PC-3 (cell line): ENCODE measurements at regions not wholly inside any gene's neighbourhood (a gene's known extent, or its start where the extent isn't known, plus 50 kb on each side); places are given as distances from the start of the nearest gene placed in this dataset.

ENCODE experiments used
- ATAC-seq: fragments of 200-7000 bp; cut with Tn5 transposase; 2 replicates; pipeline ENCODE4 v1.9.1; 2020; ENCODE audit warnings: mild to moderate bottlenecking, moderate library complexity
- BruUV-seq: library from RNA; stranded (reverse); fragments of 400-500 nt; replicated peaks from 2 replicates; lab custom pipeline; 2021; lab: Mats Ljungman, UMichigan
- CTCF ChIA-PET: fragments of 300-600 bp; sonication (Branson Sonifier 250); formaldehyde crosslinking; loops from one replicate; lab custom pipeline; 2022; ENCODE audit warnings: antibody characterized with exemption; lab: Charles Lee
- POLR2A ChIA-PET: fragments of 300-600 bp; sonication (Branson Sonifier 250); formaldehyde crosslinking; loops from one replicate; lab custom pipeline; 2022; ENCODE audit warnings: antibody characterized with exemption; ENCODE audit not compliant: unreplicated experiment; lab: Charles Lee
- DNase-seq: peaks from one replicate; pipeline ENCODE4 v3.0.0-alpha.2; 2015
- H2AFZ ChIP-seq: fragments of 300-600 bp; sonication (generic); 2 replicates; pipeline ENCODE4 v1.6.0; 2016; ENCODE audit warnings: antibody characterized with exemption, low read length
- H3F3A ChIP-seq: fragments of 300-600 bp; sonication (generic); one replicate; pipeline ENCODE4 v1.6.0; 2017; ENCODE audit warnings: antibody characterized with exemption, low read length, control low read depth, mild to moderate bottlenecking; ENCODE audit not compliant: unreplicated experiment
- H3K27ac ChIP-seq: fragments of 300-600 bp; sonication (generic); 2 replicates; pipeline ENCODE4 v1.5.1; 2016; ENCODE audit warnings: mild to moderate bottlenecking, low read length
- H3K27me3 ChIP-seq: fragments of 300-600 bp; sonication (generic); 2 replicates; pipeline ENCODE4 v1.6.1; 2016; ENCODE audit warnings: low read length, mixed read lengths
- H3K36me3 ChIP-seq: fragments of 300-600 bp; sonication (generic); 2 replicates; pipeline ENCODE4 v1.6.1; 2016; ENCODE audit warnings: low read depth, mixed run types, low read length, mixed read lengths
- H3K4me1 ChIP-seq: fragments of 300-600 bp; sonication (generic); 2 replicates; pipeline ENCODE4 v1.5.1; 2016; ENCODE audit warnings: low read length; ENCODE audit not compliant: insufficient read depth
- H3K4me2 ChIP-seq: fragments of 300-600 bp; sonication (generic); 2 replicates; pipeline ENCODE4 v1.6.0; 2016; ENCODE audit warnings: low read length
- H3K4me3 ChIP-seq: fragments of 300-600 bp; sonication (generic); 2 replicates; pipeline ENCODE4 v1.5.1; 2016; ENCODE audit warnings: mild to moderate bottlenecking, low read length, mixed read lengths
- H3K79me2 ChIP-seq: fragments of 300-600 bp; sonication (generic); 2 replicates; pipeline ENCODE4 v1.6.1; 2017; ENCODE audit warnings: low read length, mixed read lengths
- H3K9ac ChIP-seq: fragments of 300-600 bp; sonication (generic); 2 replicates; pipeline ENCODE4 v1.6.0; 2016; ENCODE audit warnings: mild to moderate bottlenecking, low read length
- H3K9me2 ChIP-seq: fragments of 300-600 bp; sonication (generic); replicated peaks from 2 replicates; pipeline ENCODE4 v1.6.1; 2016; ENCODE audit warnings: mixed run types, low read length, mixed read lengths
- H3K9me3 ChIP-seq: fragments of 300-600 bp; sonication (generic); 2 replicates; pipeline ENCODE4 v1.6.1; 2016; ENCODE audit warnings: low read length, mixed read lengths
- H4K20me1 ChIP-seq: fragments of 300-600 bp; sonication (generic); 2 replicates; pipeline ENCODE4 v1.6.1; 2016; ENCODE audit warnings: low read length, mixed read lengths
- EZH2 ChIP-seq: fragments of 300-600 bp; sonication (generic); IDR thresholded peaks from one replicate; pipeline ENCODE4 v1.6.1; 2017; ENCODE audit warnings: antibody characterized with exemption, mild to moderate bottlenecking, low read length; ENCODE audit not compliant: unreplicated experiment
- EZH2phosphoT487 ChIP-seq: fragments of 300-600 bp; sonication (generic); IDR thresholded peaks from 2 replicates; pipeline ENCODE4 v1.6.1; 2018; ENCODE audit warnings: mild to moderate bottlenecking, antibody characterized with exemption, low read length, borderline replicate concordance
- intact Hi-C: fragments of 100-400 bp; cut with micrococcal nuclease; formaldehyde crosslinking; loops from 2 replicates; pipeline ENCODE4 v1.9.0; 2023
- TF ChIP-seq, protein P1 (sequence below): fragments of 300-600 bp; sonication (generic); conservative IDR thresholded peaks from 2 replicates; pipeline ENCODE4 v1.5.1; 2017; ENCODE audit warnings: antibody characterized with exemption, low read depth, mild to moderate bottlenecking, low read length

DNA sequence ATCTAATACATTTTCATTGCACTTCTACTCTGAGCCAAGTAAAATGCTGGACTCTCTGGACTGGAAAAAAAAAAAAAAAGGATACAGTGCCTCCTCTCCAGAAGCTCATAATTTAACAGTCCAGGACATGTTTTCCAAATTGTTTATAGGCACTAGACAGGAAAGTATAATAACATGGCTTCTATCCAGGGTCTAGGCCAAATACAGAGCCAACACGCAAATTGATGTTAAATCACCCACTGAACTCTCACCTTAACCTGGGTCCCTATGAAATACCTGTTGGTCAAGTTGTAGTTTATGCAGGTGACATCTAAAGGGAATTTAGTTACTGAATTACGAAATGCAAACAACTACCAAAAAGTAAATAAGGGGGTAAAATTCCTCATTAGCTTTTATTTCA, 428.7 kb upstream of the LUZP2 start:
- Histone ChIP-seq H3K79me2 (no peaks in the 10 kb centered on the region), H3K27me3 (no peaks in the 10 kb centered on the region), H3K4me2 (no peak overlapping the region), H3K4me1 (no peaks in the 10 kb centered on the region), H3K9me3 (no peaks in the 10 kb centered on the region), H3K9me2 (no peaks in the 10 kb centered on the region), H4K20me1 (no peaks in the 10 kb centered on the region), H3K36me3 (no peaks in the 10 kb centered on the region), H3K4me3 (no peak overlapping the region), H3K9ac (no peak overlapping the region), H3F3A (no peaks in the 10 kb centered on the region), H2AFZ (no peak overlapping the region), H3K27ac (no peak overlapping the region)
- no TSS peak for BruUV-seq
- DNase-seq: no peak
- intact Hi-C loops: no loop called here
- CTCF ChIA-PET: no interaction called here
- POLR2A ChIA-PET: no interaction called here
- TF ChIP-seq, protein P1, sequence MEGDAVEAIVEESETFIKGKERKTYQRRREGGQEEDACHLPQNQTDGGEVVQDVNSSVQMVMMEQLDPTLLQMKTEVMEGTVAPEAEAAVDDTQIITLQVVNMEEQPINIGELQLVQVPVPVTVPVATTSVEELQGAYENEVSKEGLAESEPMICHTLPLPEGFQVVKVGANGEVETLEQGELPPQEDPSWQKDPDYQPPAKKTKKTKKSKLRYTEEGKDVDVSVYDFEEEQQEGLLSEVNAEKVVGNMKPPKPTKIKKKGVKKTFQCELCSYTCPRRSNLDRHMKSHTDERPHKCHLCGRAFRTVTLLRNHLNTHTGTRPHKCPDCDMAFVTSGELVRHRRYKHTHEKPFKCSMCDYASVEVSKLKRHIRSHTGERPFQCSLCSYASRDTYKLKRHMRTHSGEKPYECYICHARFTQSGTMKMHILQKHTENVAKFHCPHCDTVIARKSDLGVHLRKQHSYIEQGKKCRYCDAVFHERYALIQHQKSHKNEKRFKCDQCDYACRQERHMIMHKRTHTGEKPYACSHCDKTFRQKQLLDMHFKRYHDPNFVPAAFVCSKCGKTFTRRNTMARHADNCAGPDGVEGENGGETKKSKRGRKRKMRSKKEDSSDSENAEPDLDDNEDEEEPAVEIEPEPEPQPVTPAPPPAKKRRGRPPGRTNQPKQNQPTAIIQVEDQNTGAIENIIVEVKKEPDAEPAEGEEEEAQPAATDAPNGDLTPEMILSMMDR: no peak
- no peak for TF ChIP-seq EZH2phosphoT487
- no peak for TF ChIP-seq EZH2
- ATAC-seq: no peak

DNA sequence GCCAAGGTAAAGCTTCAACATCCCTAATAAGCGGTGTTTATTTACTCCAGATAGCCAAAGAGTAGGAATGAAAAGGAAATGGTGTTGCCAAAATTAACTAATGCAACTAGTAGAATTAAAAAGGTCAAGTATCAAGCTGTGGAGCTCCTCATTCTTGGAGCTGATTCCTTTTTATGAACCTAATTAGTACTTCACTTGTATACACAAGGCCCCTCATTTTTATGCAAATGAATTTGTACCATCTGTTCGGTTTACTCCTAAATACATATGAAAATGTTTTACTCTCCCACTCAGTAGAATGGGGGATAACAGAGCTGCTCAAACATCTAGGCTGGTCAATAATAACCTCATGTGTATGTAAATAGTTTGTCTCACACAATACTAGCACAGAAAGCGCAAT, 426.4 kb upstream of the LUZP2 start:
- Histone ChIP-seq H3K79me2 (no peaks in the 10 kb centered on the region), H3K9me2 (no peaks in the 10 kb centered on the region), H3K36me3 (no peaks in the 10 kb centered on the region), H3K9ac (no peak overlapping the region), H3K4me1 (no peaks in the 10 kb centered on the region), H4K20me1 (no peaks in the 10 kb centered on the region), H3K4me2 (no peak overlapping the region), H3F3A (no peaks in the 10 kb centered on the region), H3K9me3 (no peaks in the 10 kb centered on the region), H3K27ac (no peak overlapping the region), H3K4me3 (no peak overlapping the region), H2AFZ (no peak overlapping the region), H3K27me3 (no peaks in the 10 kb centered on the region)
- ATAC-seq: no peak
- ChIA-PET POLR2A (no interaction called here), CTCF (no interaction called here)
- TF ChIP-seq, protein P1: no peak
- TF ChIP-seq EZH2phosphoT487: no peak
- TF ChIP-seq EZH2: no peak
- no TSS peak for BruUV-seq
- DNase-seq: no peak
- intact Hi-C loops: no loop called here

- intact Hi-C loops: no loop called here
- no peak overlapping the region for H3K9ac ChIP-seq
- ChIA-PET POLR2A (no interaction called here), CTCF (no interaction called here)
- TF ChIP-seq, protein P1: no peak
- TF ChIP-seq EZH2 (no peak), EZH2phosphoT487 (no peak)
- no peak overlapping the region for H3K27ac ChIP-seq
- no peaks in the 10 kb centered on the region for H3K79me2 ChIP-seq
- H3K4me2 ChIP-seq: no peak overlapping the region
- H2AFZ ChIP-seq: no peak overlapping the region
- DNase-seq (no peak), ATAC-seq (no peak)
- no peak overlapping the region for H3K4me3 ChIP-seq
- H3F3A ChIP-seq: no peaks in the 10 kb centered on the region
- H3K36me3 ChIP-seq: no peaks in the 10 kb centered on the region
- no peaks in the 10 kb centered on the region for H3K27me3 ChIP-seq
- H3K9me3 ChIP-seq: no peaks in the 10 kb centered on the region
- H3K9me2 ChIP-seq: no peaks in the 10 kb centered on the region
- no peaks in the 10 kb centered on the region for H4K20me1 ChIP-seq
- BruUV-seq: no TSS peak
- no peaks in the 10 kb centered on the region for H3K4me1 ChIP-seq
These were observed 418.8 kb upstream of the LUZP2 start for GRCh38 chr11:24078018-24078417.
